GM12878 (cell line): ENCODE measurements at regions not wholly inside any gene's neighbourhood (a gene's known extent, or its start where the extent isn't known, plus 50 kb on each side); places are given as distances from the start of the nearest gene placed in this dataset.
A peak's percentile ranks its signal among the peaks of the same experiment; 100 is the strongest.

Experiments used
- BHLHE40 ChIP-seq, 2 experiments: fragments of 450-650 bp in 1 of 2; IDR thresholded peaks; 2 replicates each; pipeline ENCODE4 v1.6.1; 2011 to 2017; ENCODE audit warnings: low read depth in 2 of 2, borderline replicate concordance in 1 of 2, improper control_type of control experiment in 1 of 2, low read length in 1 of 2, mild to moderate bottlenecking in 1 of 2
- DPF2 ChIP-seq: fragments of 450-650 bp; IDR thresholded peaks from 2 replicates; pipeline ENCODE4 v1.6.1; 2017; ENCODE audit warnings: mild to moderate bottlenecking
- GATAD2B ChIP-seq: fragments of 450-650 bp; conservative IDR thresholded peaks from 2 replicates; pipeline ENCODE4 v1.6.1; 2017; ENCODE audit warnings: low read depth, mild to moderate bottlenecking, moderate library complexity
- MEF2B ChIP-seq: fragments of 450-650 bp; IDR thresholded peaks from 2 replicates; pipeline ENCODE4 v1.6.1; 2018; ENCODE audit warnings: mild to moderate bottlenecking, moderate library complexity; ENCODE audit not compliant: partially characterized antibody, poor library complexity, severe bottlenecking
- MTA2 ChIP-seq: fragments of 450-650 bp; IDR thresholded peaks from 2 replicates; pipeline ENCODE4 v1.6.1; 2016; ENCODE audit warnings: low read depth, mild to moderate bottlenecking, moderate library complexity
- POLR2AphosphoS2 ChIP-seq: IDR thresholded peaks from 2 replicates; pipeline ENCODE4 v1.6.1; 2011; ENCODE audit warnings: low read depth, mild to moderate bottlenecking, low read length, improper control_type of control experiment, moderate library complexity
- ZSCAN29 ChIP-seq: fragments of 450-650 bp; IDR thresholded peaks from 2 replicates; pipeline ENCODE4 v1.6.1; 2017; ENCODE audit warnings: mild to moderate bottlenecking, moderate library complexity
- TF ChIP-seq, protein P1 (sequence below): fragments of 450-650 bp; IDR thresholded peaks from 2 replicates; pipeline ENCODE4 v1.6.1; 2017; ENCODE audit warnings: mild to moderate bottlenecking, moderate library complexity
- TF ChIP-seq, protein P2 (sequence below): fragments of 450-650 bp; formaldehyde crosslinking; IDR thresholded peaks from 2 replicates; pipeline ENCODE4 v1.4.0; 2022; ENCODE audit warnings: mild to moderate bottlenecking, moderate library complexity
- TF ChIP-seq, protein P3 (sequence below): IDR thresholded peaks from 2 replicates; pipeline ENCODE4 v1.6.1; 2011; ENCODE audit warnings: borderline replicate concordance, low read depth, mild to moderate bottlenecking, moderate library complexity, low read length; ENCODE audit not compliant: insufficient read depth, poor library complexity, severe bottlenecking

DNA sequence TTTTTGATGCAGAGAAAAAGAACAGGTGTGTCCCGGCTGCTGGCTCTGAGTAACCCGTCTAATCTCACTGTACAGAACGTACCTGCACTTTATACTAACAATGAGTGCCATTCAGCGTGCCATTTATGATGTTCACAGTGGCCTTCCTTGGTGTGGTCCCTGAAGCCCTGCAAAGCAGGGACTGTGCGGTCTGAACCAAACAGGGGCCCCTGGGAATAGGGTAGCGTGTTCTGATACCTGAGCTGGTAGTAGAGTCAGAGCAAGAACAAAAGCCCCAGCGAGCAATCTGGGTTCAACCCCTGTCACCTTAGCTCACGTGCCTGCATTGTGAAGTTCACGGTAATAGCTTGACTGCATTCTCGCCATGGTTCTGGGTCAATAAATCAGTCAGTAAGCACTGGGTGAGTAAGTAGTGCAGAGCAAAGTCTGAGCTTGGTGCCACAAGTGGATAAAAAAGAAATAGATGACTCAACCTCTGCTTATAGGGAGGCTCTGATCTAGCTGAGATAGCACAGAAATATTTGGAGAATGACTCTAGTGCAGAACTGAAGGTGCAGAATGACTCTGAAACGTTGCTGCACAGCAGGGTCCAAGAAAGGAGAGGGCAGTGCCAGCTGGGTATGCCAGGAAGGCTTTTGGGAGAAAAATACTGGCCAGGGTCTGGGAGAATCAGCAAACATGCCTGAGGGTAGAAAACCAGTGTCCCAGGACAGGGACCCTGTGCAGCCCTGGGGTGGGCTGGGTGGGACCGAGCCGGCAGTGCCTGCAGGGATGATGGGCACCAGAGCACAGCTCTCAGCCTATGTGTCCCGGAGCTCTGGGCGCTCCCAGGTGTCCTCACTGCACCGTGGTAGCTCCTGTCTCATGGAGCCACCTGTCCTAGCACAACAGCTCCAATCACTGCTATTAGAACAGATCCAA is 125.9 kb downstream of the RHOU start (continued):
- TF ChIP-seq, protein P1, sequence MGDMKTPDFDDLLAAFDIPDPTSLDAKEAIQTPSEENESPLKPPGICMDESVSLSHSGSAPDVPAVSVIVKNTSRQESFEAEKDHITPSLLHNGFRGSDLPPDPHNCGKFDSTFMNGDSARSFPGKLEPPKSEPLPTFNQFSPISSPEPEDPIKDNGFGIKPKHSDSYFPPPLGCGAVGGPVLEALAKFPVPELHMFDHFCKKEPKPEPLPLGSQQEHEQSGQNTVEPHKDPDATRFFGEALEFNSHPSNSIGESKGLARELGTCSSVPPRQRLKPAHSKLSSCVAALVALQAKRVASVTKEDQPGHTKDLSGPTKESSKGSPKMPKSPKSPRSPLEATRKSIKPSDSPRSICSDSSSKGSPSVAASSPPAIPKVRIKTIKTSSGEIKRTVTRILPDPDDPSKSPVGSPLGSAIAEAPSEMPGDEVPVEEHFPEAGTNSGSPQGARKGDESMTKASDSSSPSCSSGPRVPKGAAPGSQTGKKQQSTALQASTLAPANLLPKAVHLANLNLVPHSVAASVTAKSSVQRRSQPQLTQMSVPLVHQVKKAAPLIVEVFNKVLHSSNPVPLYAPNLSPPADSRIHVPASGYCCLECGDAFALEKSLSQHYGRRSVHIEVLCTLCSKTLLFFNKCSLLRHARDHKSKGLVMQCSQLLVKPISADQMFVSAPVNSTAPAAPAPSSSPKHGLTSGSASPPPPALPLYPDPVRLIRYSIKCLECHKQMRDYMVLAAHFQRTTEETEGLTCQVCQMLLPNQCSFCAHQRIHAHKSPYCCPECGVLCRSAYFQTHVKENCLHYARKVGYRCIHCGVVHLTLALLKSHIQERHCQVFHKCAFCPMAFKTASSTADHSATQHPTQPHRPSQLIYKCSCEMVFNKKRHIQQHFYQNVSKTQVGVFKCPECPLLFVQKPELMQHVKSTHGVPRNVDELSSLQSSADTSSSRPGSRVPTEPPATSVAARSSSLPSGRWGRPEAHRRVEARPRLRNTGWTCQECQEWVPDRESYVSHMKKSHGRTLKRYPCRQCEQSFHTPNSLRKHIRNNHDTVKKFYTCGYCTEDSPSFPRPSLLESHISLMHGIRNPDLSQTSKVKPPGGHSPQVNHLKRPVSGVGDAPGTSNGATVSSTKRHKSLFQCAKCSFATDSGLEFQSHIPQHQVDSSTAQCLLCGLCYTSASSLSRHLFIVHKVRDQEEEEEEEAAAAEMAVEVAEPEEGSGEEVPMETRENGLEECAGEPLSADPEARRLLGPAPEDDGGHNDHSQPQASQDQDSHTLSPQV = no peak
- no peak for TF ChIP-seq ZSCAN29
- TF ChIP-seq, protein P2, sequence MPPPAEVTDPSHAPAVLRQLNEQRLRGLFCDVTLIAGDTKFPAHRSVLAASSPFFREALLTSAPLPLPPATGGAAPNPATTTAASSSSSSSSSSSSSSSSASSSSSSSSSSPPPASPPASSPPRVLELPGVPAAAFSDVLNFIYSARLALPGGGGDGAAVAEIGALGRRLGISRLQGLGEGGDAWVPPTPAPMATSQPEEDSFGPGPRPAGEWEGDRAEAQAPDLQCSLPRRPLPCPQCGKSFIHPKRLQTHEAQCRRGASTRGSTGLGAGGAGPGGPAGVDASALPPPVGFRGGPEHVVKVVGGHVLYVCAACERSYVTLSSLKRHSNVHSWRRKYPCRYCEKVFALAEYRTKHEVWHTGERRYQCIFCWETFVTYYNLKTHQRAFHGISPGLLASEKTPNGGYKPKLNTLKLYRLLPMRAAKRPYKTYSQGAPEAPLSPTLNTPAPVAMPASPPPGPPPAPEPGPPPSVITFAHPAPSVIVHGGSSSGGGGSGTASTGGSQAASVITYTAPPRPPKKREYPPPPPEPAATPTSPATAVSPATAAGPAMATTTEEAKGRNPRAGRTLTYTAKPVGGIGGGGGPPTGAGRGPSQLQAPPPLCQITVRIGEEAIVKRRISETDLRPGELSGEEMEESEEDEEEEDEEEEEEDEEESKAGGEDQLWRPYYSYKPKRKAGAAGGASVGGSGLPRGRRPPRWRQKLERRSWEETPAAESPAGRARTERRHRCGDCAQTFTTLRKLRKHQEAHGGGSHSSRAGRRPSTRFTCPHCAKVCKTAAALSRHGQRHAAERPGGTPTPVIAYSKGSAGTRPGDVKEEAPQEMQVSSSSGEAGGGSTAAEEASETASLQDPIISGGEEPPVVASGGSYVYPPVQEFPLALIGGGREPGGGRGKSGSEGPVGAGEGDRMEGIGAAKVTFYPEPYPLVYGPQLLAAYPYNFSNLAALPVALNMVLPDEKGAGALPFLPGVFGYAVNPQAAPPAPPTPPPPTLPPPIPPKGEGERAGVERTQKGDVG (CRISPR knock-in tag) = no peak
- peak; percentile 24; the same call in 1 of the 2 replicates for TF ChIP-seq DPF2
- peak; percentile 61 for TF ChIP-seq MEF2B
- TF ChIP-seq BHLHE40 (IDR thresholded peaks at IDR 0.05; ENCODE audit: borderline replicate concordance in 1 of 2, low read depth in 2 of 2, low read length in 1 of 2) = peak; percentile 90 to 96
- peak; percentile 38 for TF ChIP-seq MTA2
- no peak for TF ChIP-seq POLR2AphosphoS2
- no peak for TF ChIP-seq GATAD2B
- TF ChIP-seq, protein P3, sequence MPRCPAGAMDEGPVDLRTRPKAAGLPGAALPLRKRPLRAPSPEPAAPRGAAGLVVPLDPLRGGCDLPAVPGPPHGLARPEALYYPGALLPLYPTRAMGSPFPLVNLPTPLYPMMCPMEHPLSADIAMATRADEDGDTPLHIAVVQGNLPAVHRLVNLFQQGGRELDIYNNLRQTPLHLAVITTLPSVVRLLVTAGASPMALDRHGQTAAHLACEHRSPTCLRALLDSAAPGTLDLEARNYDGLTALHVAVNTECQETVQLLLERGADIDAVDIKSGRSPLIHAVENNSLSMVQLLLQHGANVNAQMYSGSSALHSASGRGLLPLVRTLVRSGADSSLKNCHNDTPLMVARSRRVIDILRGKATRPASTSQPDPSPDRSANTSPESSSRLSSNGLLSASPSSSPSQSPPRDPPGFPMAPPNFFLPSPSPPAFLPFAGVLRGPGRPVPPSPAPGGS = no peak
